ENCODE measurements at regions not wholly inside any gene's neighbourhood (a gene's known extent, or its start where the extent isn't known, plus 50 kb on each side); places are given as distances from the start of the nearest gene placed in this dataset.

DNA sequence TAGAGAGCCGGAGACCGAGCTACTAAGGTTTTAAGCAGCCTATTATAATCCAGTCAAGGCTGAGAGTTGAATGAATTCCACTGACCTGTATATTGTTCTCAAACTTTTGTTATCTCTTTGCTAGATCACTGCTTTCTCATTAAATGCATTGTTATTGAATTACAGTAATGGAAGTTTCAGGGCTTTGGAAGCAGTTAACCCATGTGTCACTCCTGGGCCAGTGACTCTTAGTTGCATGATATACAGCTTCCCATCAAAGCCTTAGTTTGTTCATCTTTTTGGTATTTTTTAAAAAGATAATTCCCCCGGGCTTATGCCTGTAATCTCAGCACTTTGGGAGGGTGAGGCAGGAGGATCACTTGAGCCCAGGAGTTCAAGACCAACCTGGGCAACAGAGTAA is 55.4 kb upstream of the KIAA1217 start:
- H3K36me3 ChIP-seq (ENCODE audit: control insufficient read depth in 2 of 2, insufficient read depth in 2 of 2, low read length in 1 of 2) = no peaks in the 10 kb centered on the region
- WGBS (ENCODE audit: insufficient coverage, insufficient replicate concordance, low lambda C conversion rate, missing lambda C conversion rate) = 49% methylated on average over 3 of the region's 3 CpGs
- no peak for TF ChIP-seq ZBTB33 (IDR thresholded peaks at IDR 0.05)
- TF ChIP-seq, protein P1, sequence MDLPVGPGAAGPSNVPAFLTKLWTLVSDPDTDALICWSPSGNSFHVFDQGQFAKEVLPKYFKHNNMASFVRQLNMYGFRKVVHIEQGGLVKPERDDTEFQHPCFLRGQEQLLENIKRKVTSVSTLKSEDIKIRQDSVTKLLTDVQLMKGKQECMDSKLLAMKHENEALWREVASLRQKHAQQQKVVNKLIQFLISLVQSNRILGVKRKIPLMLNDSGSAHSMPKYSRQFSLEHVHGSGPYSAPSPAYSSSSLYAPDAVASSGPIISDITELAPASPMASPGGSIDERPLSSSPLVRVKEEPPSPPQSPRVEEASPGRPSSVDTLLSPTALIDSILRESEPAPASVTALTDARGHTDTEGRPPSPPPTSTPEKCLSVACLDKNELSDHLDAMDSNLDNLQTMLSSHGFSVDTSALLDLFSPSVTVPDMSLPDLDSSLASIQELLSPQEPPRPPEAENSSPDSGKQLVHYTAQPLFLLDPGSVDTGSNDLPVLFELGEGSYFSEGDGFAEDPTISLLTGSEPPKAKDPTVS (IDR thresholded peaks at IDR 0.05; ENCODE audit: low read depth, low read length) = no peak
- TF ChIP-seq, protein P2, sequence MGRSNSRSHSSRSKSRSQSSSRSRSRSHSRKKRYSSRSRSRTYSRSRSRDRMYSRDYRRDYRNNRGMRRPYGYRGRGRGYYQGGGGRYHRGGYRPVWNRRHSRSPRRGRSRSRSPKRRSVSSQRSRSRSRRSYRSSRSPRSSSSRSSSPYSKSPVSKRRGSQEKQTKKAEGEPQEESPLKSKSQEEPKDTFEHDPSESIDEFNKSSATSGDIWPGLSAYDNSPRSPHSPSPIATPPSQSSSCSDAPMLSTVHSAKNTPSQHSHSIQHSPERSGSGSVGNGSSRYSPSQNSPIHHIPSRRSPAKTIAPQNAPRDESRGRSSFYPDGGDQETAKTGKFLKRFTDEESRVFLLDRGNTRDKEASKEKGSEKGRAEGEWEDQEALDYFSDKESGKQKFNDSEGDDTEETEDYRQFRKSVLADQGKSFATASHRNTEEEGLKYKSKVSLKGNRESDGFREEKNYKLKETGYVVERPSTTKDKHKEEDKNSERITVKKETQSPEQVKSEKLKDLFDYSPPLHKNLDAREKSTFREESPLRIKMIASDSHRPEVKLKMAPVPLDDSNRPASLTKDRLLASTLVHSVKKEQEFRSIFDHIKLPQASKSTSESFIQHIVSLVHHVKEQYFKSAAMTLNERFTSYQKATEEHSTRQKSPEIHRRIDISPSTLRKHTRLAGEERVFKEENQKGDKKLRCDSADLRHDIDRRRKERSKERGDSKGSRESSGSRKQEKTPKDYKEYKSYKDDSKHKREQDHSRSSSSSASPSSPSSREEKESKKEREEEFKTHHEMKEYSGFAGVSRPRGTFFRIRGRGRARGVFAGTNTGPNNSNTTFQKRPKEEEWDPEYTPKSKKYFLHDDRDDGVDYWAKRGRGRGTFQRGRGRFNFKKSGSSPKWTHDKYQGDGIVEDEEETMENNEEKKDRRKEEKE (IDR thresholded peaks at IDR 0.05) = no peak
- no peak for TF ChIP-seq TCF12 (IDR thresholded peaks at IDR 0.05; ENCODE audit: low read depth, low read length)
- TF ChIP-seq PAX8 (IDR thresholded peaks at IDR 0.05) = no peak
- TF ChIP-seq, protein P3, sequence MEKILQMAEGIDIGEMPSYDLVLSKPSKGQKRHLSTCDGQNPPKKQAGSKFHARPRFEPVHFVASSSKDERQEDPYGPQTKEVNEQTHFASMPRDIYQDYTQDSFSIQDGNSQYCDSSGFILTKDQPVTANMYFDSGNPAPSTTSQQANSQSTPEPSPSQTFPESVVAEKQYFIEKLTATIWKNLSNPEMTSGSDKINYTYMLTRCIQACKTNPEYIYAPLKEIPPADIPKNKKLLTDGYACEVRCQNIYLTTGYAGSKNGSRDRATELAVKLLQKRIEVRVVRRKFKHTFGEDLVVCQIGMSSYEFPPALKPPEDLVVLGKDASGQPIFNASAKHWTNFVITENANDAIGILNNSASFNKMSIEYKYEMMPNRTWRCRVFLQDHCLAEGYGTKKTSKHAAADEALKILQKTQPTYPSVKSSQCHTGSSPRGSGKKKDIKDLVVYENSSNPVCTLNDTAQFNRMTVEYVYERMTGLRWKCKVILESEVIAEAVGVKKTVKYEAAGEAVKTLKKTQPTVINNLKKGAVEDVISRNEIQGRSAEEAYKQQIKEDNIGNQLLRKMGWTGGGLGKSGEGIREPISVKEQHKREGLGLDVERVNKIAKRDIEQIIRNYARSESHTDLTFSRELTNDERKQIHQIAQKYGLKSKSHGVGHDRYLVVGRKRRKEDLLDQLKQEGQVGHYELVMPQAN (conservative IDR thresholded peaks at IDR 0.05) = no peak
- no peak for TF ChIP-seq IRF5 (IDR thresholded peaks at IDR 0.05; ENCODE audit: borderline replicate concordance)
- TF ChIP-seq SREBF2 (IDR thresholded peaks at IDR 0.05; ENCODE audit: low read length) = no peak
- no peak for TF ChIP-seq RELA (IDR thresholded peaks at IDR 0.05; ENCODE audit: borderline replicate concordance, partially characterized antibody)
- TF ChIP-seq SUZ12 (IDR thresholded peaks at IDR 0.05; ENCODE audit: unreplicated experiment) = no peak
- TF ChIP-seq ZSCAN29 (IDR thresholded peaks at IDR 0.05) = no peak

More for the DNA sequence above, 55.4 kb upstream of the KIAA1217 start:
- H3K9me3 ChIP-seq (replicated peaks; ENCODE audit: control insufficient read depth, insufficient read depth, low read length) = no peaks in the 10 kb centered on the region
- BruUV-seq (replicated peaks) = no TSS peak
- no peak overlapping the region for H3K4me2 ChIP-seq (ENCODE audit: control insufficient read depth, insufficient read depth)
- H2AFZ ChIP-seq (ENCODE audit: control insufficient read depth, low read depth, low read length) = no peak overlapping the region
- H3K79me2 ChIP-seq (ENCODE audit: control insufficient read depth, insufficient read depth, low read length) = no peaks in the 10 kb centered on the region
- intact Hi-C loops (cut with micrococcal nuclease; ENCODE audit: unreplicated experiment) (no loop called here), in situ Hi-C loops (cut with MboI) (no loop called here)
- no peaks in the 10 kb centered on the region for H3K27me3 ChIP-seq (replicated peaks in 1 of 2; ENCODE audit: control insufficient read depth in 2 of 2, insufficient read depth in 2 of 2, low read length in 1 of 2)
- H3K4me3 ChIP-seq = no peak overlapping the region
- H4K20me1 ChIP-seq (ENCODE audit: control insufficient read depth, insufficient read depth) = no peaks in the 10 kb centered on the region
- ChIA-PET RAD21 (ENCODE audit: unreplicated experiment) (no interaction called here), POLR2A (no interaction called here), SMC1A (ENCODE audit: uncharacterized antibody, unreplicated experiment) (no interaction called here), CTCF (no interaction called here)
- no peak overlapping the region for H3K27ac ChIP-seq (ENCODE audit: control insufficient read depth, insufficient read depth)
- ATAC-seq = no peak
- no peaks in the 10 kb centered on the region for H3K4me1 ChIP-seq (ENCODE audit: control insufficient read depth, insufficient read depth, low read length)
- H3K9ac ChIP-seq (ENCODE audit: control insufficient read depth, insufficient read depth, low read length) = no peak overlapping the region
- DNase-seq (ENCODE audit: low read depth, low spot score) = no peak
- no peak for FAIRE-seq

Measured in GM12878 (cell line).